H9 (cell line): ENCODE measurements at regions not wholly inside any gene's neighbourhood (a gene's known extent, or its start where the extent isn't known, plus 50 kb on each side); places are given as distances from the start of the nearest gene placed in this dataset.

Experiments
- DNase-seq: peaks from one replicate; pipeline ENCODE4 v3.0.0-alpha.2; 2017
- H2AFZ ChIP-seq: one replicate; pipeline ENCODE4 v1.6.1; 2013; ENCODE audit warnings: mild to moderate bottlenecking, low read length, control low read depth, moderate library complexity
- H2AK5ac ChIP-seq: 2 replicates; pipeline ENCODE4 v1.6.1; 2013; ENCODE audit warnings: low read length, control low read depth, mixed read lengths; ENCODE audit not compliant: insufficient read length
- H2BK120ac ChIP-seq: one replicate; pipeline ENCODE4 v1.6.1; 2013; ENCODE audit warnings: low read depth, mild to moderate bottlenecking, low read length, control low read depth, inconsistent platforms; ENCODE audit not compliant: poor library complexity, severe bottlenecking
- H2BK12ac ChIP-seq: 2 replicates; pipeline ENCODE4 v1.6.1; 2013; ENCODE audit warnings: low read length, control low read depth, mixed read lengths, low read depth; ENCODE audit not compliant: insufficient read length
- H2BK15ac ChIP-seq: 2 replicates; pipeline ENCODE4 v1.6.1; 2013; ENCODE audit warnings: low read depth, low read length, control low read depth
- H2BK20ac ChIP-seq: one replicate; pipeline ENCODE4 v1.6.1; 2013; ENCODE audit warnings: low read depth, mild to moderate bottlenecking, low read length, control low read depth, inconsistent platforms; ENCODE audit not compliant: poor library complexity, severe bottlenecking
- H2BK5ac ChIP-seq: 2 replicates; pipeline ENCODE4 v1.6.1; 2013; ENCODE audit warnings: low read length, control low read depth, mixed read lengths; ENCODE audit not compliant: insufficient read length
- H3K14ac ChIP-seq: 2 replicates; pipeline ENCODE4 v1.6.1; 2013; ENCODE audit warnings: low read length, control low read depth; ENCODE audit not compliant: insufficient read depth
- H3K18ac ChIP-seq: 2 replicates; pipeline ENCODE4 v1.6.1; 2013; ENCODE audit warnings: low read depth, mild to moderate bottlenecking, mixed read lengths, low read length, control low read depth; ENCODE audit not compliant: insufficient read length
- H3K23ac ChIP-seq: 2 replicates; pipeline ENCODE4 v1.6.1; 2013; ENCODE audit warnings: low read length, control low read depth, mixed read lengths, low read depth; ENCODE audit not compliant: insufficient read length
- H3K23me2 ChIP-seq: 2 replicates; pipeline ENCODE4 v1.6.1; 2013; ENCODE audit warnings: low read depth, mild to moderate bottlenecking, mixed read lengths, low read length, control low read depth; ENCODE audit not compliant: insufficient read length, poor library complexity, severe bottlenecking
- H3K27ac ChIP-seq: 2 replicates; pipeline ENCODE4 v1.5.1; 2013; ENCODE audit warnings: low read length, control low read depth, mixed read lengths, low read depth; ENCODE audit not compliant: insufficient read length
- H3K27me3 ChIP-seq: 2 replicates; pipeline ENCODE4 v1.6.1; 2013; ENCODE audit warnings: low read length, control low read depth, inconsistent platforms; ENCODE audit not compliant: insufficient read depth
- H3K4ac ChIP-seq: 2 replicates; pipeline ENCODE4 v1.6.1; 2013; ENCODE audit warnings: low read depth, mild to moderate bottlenecking, control low read depth, inconsistent platforms, low read length, moderate library complexity
- H3K4me1 ChIP-seq: 2 replicates; pipeline ENCODE4 v1.6.1; 2013; ENCODE audit warnings: low read length, control low read depth, inconsistent platforms; ENCODE audit not compliant: insufficient read depth
- H3K4me2 ChIP-seq: 2 replicates; pipeline ENCODE4 v1.6.1; 2013; ENCODE audit warnings: low read length, control low read depth, mixed read lengths; ENCODE audit not compliant: insufficient read length, insufficient read depth
- H3K56ac ChIP-seq: 2 replicates; pipeline ENCODE4 v1.6.1; 2013; ENCODE audit warnings: low read depth, mild to moderate bottlenecking, mixed read lengths, low read length, control low read depth; ENCODE audit not compliant: insufficient read length
- H3K79me1 ChIP-seq: 2 replicates; pipeline ENCODE4 v1.6.1; 2013; ENCODE audit warnings: low read depth, mild to moderate bottlenecking, moderate library complexity, low read length, control low read depth, inconsistent platforms; ENCODE audit not compliant: insufficient read depth, poor library complexity, severe bottlenecking
- H3K79me2 ChIP-seq: 2 replicates; pipeline ENCODE4 v1.6.1; 2013; ENCODE audit warnings: low read length, control low read depth, inconsistent platforms; ENCODE audit not compliant: insufficient read depth
- H3K9ac ChIP-seq: 2 replicates; pipeline ENCODE4 v1.6.1; 2013; ENCODE audit warnings: low read length, control low read depth, mixed read lengths; ENCODE audit not compliant: insufficient read length; ENCODE audit errors: extremely low read depth
- H3K9me3 ChIP-seq: one replicate; pipeline ENCODE4 v1.6.1; 2013; ENCODE audit warnings: low read depth, low read length, inconsistent platforms; ENCODE audit not compliant: control insufficient read depth
- H3T11ph ChIP-seq: one replicate; pipeline ENCODE4 v1.6.1; 2013; ENCODE audit warnings: mild to moderate bottlenecking, low read length, control low read depth, inconsistent platforms
- H4K20me1 ChIP-seq: one replicate; pipeline ENCODE4 v1.6.1; 2013; ENCODE audit not compliant: control insufficient read depth, insufficient read length, insufficient read depth
- H4K5ac ChIP-seq: 2 replicates; pipeline ENCODE4 v1.6.1; 2013; ENCODE audit warnings: low read depth, mild to moderate bottlenecking, mixed read lengths, low read length, control low read depth; ENCODE audit not compliant: insufficient read length
- H4K8ac ChIP-seq: replicated peaks from 2 replicates; pipeline ENCODE4 v1.6.1; 2013; ENCODE audit warnings: low read length, control low read depth, mixed read lengths, low read depth; ENCODE audit not compliant: insufficient read length
- H4K91ac ChIP-seq: 2 replicates; pipeline ENCODE4 v1.6.1; 2013; ENCODE audit warnings: low read depth, mild to moderate bottlenecking, moderate library complexity, mixed read lengths, low read length, control low read depth; ENCODE audit not compliant: insufficient read length
- H3K27ac Mint-ChIP-seq, 3 experiments: 2 replicates in 2 of 3; 3 replicates in 1 of 3; pipeline ENCODE4 v1.8.0; 2020 to 2021; ENCODE audit warnings: mixed read lengths in 3 of 3, mild to moderate bottlenecking in 1 of 3, moderate library complexity in 1 of 3
- H3K27me3 Mint-ChIP-seq: 2 replicates; pipeline ENCODE4 v1.8.0; 2021; ENCODE audit warnings: low read depth, mild to moderate bottlenecking, moderate library complexity, mixed read lengths
- H3K36me3 Mint-ChIP-seq, 3 experiments: 2 replicates in 2 of 3; 3 replicates in 1 of 3; pipeline ENCODE4 v1.8.0; 2020 to 2021; ENCODE audit warnings: low read depth in 3 of 3, mixed read lengths in 3 of 3; ENCODE audit not compliant: insufficient read depth in 1 of 3
- H3K4me1 Mint-ChIP-seq, 2 experiments: 2 replicates each; pipeline ENCODE4 v1.8.0; 2020; ENCODE audit warnings: mixed read lengths in 2 of 2
- H3K4me3 Mint-ChIP-seq, 2 experiments: 2 replicates in 1 of 2; 3 replicates in 1 of 2; pipeline ENCODE4 v1.8.0; 2020 to 2021; ENCODE audit warnings: mild to moderate bottlenecking in 2 of 2, mixed read lengths in 2 of 2, moderate library complexity in 1 of 2
- H3K9me3 Mint-ChIP-seq, 2 experiments: 2 replicates in 1 of 2; 3 replicates in 1 of 2; pipeline ENCODE4 v1.8.0; 2020; ENCODE audit warnings: mild to moderate bottlenecking in 2 of 2, mixed read lengths in 2 of 2, moderate library complexity in 1 of 2
- WGBS: extraction: QIAGEN DNeasy Blood & Tissue Kit; methylation state at CpG from one replicate; pipeline ENCODE4 v1.1.7; 2013; ENCODE audit warnings: missing lambda C conversion rate, low lambda C conversion rate, mixed read lengths; ENCODE audit not compliant: insufficient read length; ENCODE audit errors: extremely low coverage; 5-methylcytosine and 5-hydroxymethylcytosine counted together
- TF ChIP-seq, protein P1 (sequence below): fragments of 200-600 bp; sonication (generic); conservative IDR thresholded peaks from 3 replicates; pipeline ENCODE4 v1.8.0; 2021; ENCODE audit warnings: antibody characterized with exemption, mild to moderate bottlenecking

DNA sequence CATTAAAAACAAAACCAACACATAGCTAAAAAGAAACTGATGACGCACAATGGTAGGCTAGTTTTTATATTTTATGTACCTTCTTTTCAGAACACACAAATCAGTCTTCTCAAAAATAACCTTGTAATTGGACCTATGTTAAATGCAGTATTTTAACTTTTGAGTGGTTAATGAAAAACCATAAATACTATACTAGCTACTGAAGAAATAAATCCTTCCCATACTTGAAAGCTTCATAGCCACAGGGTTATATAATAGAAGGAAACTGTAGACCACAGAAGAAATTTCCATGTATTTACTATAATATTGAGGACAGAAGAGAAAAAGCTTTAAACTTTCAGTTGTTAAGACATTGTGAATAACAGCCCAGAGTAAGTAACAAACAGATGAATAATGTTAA, 1094.3 kb upstream of the SLC10A2 start:
- no peak overlapping the region for H4K91ac ChIP-seq
- H3K36me3 Mint-ChIP-seq: peaks cover 0 to 4% (median 3%) of the 10 kb centered on the region in 3 experiments; a peak in 4 of 7 replicates
- no peak overlapping the region for H2BK120ac ChIP-seq
- no peak overlapping the region for H2AFZ ChIP-seq
- H3K18ac ChIP-seq: no peak overlapping the region
- H2BK15ac ChIP-seq: no peak overlapping the region
- H2BK12ac ChIP-seq: no peak overlapping the region
- no peak for DNase-seq
- no peaks in the 10 kb centered on the region for H3K79me1 ChIP-seq
- no peak overlapping the region for H3K27ac ChIP-seq
- no peak overlapping the region for H2BK20ac ChIP-seq
- no peak overlapping the region for H3T11ph ChIP-seq
- peaks cover 0 to 3% of the 10 kb centered on the region in 2 experiments; a peak in 1 of 4 replicates for H3K4me1 Mint-ChIP-seq
- no peak overlapping the region for H2AK5ac ChIP-seq
- H3K4ac ChIP-seq: no peak overlapping the region
- H3K27me3 Mint-ChIP-seq: no peaks in the 10 kb centered on the region
- H4K5ac ChIP-seq: no peak overlapping the region
- H3K23me2 ChIP-seq: no peaks in the 10 kb centered on the region
- H3K9me3 Mint-ChIP-seq: no peaks in the 10 kb centered on the region; a peak in 1 of 5 replicates
- no peak overlapping the region for H4K8ac ChIP-seq
- no peak overlapping the region for H2BK5ac ChIP-seq
- no peak overlapping the region for H3K56ac ChIP-seq
- H3K27ac Mint-ChIP-seq: no peak overlapping the region
- no peak overlapping the region for H3K4me3 Mint-ChIP-seq
- no peak overlapping the region for H3K9ac ChIP-seq
- no peaks in the 10 kb centered on the region for H3K9me3 ChIP-seq
- no peaks in the 10 kb centered on the region for H3K79me2 ChIP-seq
- no peak overlapping the region for H3K14ac ChIP-seq
- H3K27me3 ChIP-seq: no peaks in the 10 kb centered on the region
- WGBS: no CpG with 5 or more reads among the region's 1 CpG
- H4K20me1 ChIP-seq: no peaks in the 10 kb centered on the region
- H3K23ac ChIP-seq: no peak overlapping the region
- no peaks in the 10 kb centered on the region; the same call in 1 of the 2 replicates for H3K4me1 ChIP-seq
- no peak overlapping the region for H3K4me2 ChIP-seq
- TF ChIP-seq, protein P1, sequence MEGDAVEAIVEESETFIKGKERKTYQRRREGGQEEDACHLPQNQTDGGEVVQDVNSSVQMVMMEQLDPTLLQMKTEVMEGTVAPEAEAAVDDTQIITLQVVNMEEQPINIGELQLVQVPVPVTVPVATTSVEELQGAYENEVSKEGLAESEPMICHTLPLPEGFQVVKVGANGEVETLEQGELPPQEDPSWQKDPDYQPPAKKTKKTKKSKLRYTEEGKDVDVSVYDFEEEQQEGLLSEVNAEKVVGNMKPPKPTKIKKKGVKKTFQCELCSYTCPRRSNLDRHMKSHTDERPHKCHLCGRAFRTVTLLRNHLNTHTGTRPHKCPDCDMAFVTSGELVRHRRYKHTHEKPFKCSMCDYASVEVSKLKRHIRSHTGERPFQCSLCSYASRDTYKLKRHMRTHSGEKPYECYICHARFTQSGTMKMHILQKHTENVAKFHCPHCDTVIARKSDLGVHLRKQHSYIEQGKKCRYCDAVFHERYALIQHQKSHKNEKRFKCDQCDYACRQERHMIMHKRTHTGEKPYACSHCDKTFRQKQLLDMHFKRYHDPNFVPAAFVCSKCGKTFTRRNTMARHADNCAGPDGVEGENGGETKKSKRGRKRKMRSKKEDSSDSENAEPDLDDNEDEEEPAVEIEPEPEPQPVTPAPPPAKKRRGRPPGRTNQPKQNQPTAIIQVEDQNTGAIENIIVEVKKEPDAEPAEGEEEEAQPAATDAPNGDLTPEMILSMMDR: no peak
